T-helper 1 cell treated with Interleukin-12 subunit alpha and Interleukin-12 subunit beta and Interleukin-4 antibody, amounts not matched to agents 30 μg/mL and 1 μg/mL, for 36 hours (primary cell): ENCODE measurements at regions not wholly inside any gene's neighbourhood (a gene's known extent, or its start where the extent isn't known, plus 50 kb on each side); places are given as distances from the start of the nearest gene placed in this dataset.

Experiments
- H3K27ac Mint-ChIP-seq: one replicate; pipeline ENCODE4 v1.8.0; 2021; ENCODE audit warnings: mild to moderate bottlenecking, mixed read lengths
- H3K27me3 Mint-ChIP-seq: one replicate; pipeline ENCODE4 v1.8.0; 2021; ENCODE audit warnings: low read depth, mixed read lengths
- H3K36me3 Mint-ChIP-seq: one replicate; pipeline ENCODE4 v1.8.0; 2021; ENCODE audit warnings: low read depth, mixed read lengths
- H3K4me1 Mint-ChIP-seq: one replicate; pipeline ENCODE4 v1.8.0; 2021; ENCODE audit warnings: low read depth, mixed read lengths
- H3K4me3 Mint-ChIP-seq: one replicate; pipeline ENCODE4 v1.8.0; 2021; ENCODE audit warnings: mild to moderate bottlenecking, moderate library complexity, mixed read lengths
- H3K9me3 Mint-ChIP-seq: one replicate; pipeline ENCODE4 v1.8.0; 2021; ENCODE audit warnings: mixed read lengths

- Mint-ChIP-seq H3K4me3 (no peak overlapping the region), H3K36me3 (no peaks in the 10 kb centered on the region), H3K9me3 (no peaks in the 10 kb centered on the region), H3K27me3 (peaks cover 8% of the 10 kb centered on the region), H3K4me1 (peaks cover 23% of the 10 kb centered on the region), H3K27ac (no peak overlapping the region)
Measured at GRCh38 chr15:99440551-99441443, 125.0 kb upstream of the MEF2A start.

GRCh38 chr15:99441444-99441800, 124.4 kb upstream of the MEF2A start:
- H3K9me3 Mint-ChIP-seq, result no peaks in the 10 kb centered on the region
- no peaks in the 10 kb centered on the region for H3K36me3 Mint-ChIP-seq
- peaks cover 8% of the 10 kb centered on the region for H3K27me3 Mint-ChIP-seq
- H3K4me3 Mint-ChIP-seq, result no peak overlapping the region
- no peak overlapping the region for H3K27ac Mint-ChIP-seq
- H3K4me1 Mint-ChIP-seq, result peaks cover 23% of the 10 kb centered on the region

- no peak overlapping the region for H3K4me3 Mint-ChIP-seq
- no peaks in the 10 kb centered on the region for H3K36me3 Mint-ChIP-seq
- peaks cover 8% of the 10 kb centered on the region for H3K27me3 Mint-ChIP-seq
- no peak overlapping the region for H3K27ac Mint-ChIP-seq
- H3K9me3 Mint-ChIP-seq, result no peaks in the 10 kb centered on the region
- H3K4me1 Mint-ChIP-seq, result peaks cover 23% of the 10 kb centered on the region
Measured at GRCh38 chr15:99441871-99442251, 123.9 kb upstream of the MEF2A start.

GRCh38 chr15:99442252-99442897, 123.4 kb upstream of the MEF2A start:
- Mint-ChIP-seq H3K27ac (peak overlapping the region; percentile 27), H3K27me3 (peaks cover 8% of the 10 kb centered on the region), H3K9me3 (no peaks in the 10 kb centered on the region), H3K4me3 (no peak overlapping the region), H3K4me1 (peaks cover 23% of the 10 kb centered on the region), H3K36me3 (no peaks in the 10 kb centered on the region)

- no peaks in the 10 kb centered on the region for H3K9me3 Mint-ChIP-seq
- no peak overlapping the region for H3K4me3 Mint-ChIP-seq
- H3K36me3 Mint-ChIP-seq, result no peaks in the 10 kb centered on the region
- H3K27me3 Mint-ChIP-seq, result peaks cover 13% of the 10 kb centered on the region
- peaks cover 25% of the 10 kb centered on the region for H3K4me1 Mint-ChIP-seq
- no peak overlapping the region for H3K27ac Mint-ChIP-seq
Measured at GRCh38 chr15:99443056-99443756, 122.6 kb upstream of the MEF2A start.

GRCh38 chr15:99443768-99444446, 121.9 kb upstream of the MEF2A start:
- Mint-ChIP-seq H3K9me3 (no peaks in the 10 kb centered on the region), H3K27me3 (peaks cover 16% of the 10 kb centered on the region), H3K4me3 (no peak overlapping the region), H3K27ac (peak overlapping the region; percentile 28), H3K36me3 (no peaks in the 10 kb centered on the region), H3K4me1 (peaks cover 20% of the 10 kb centered on the region)

GRCh38 chr15:99445272-99445850, 120.4 kb upstream of the MEF2A start:
- H3K9me3 Mint-ChIP-seq, result no peaks in the 10 kb centered on the region
- no peak overlapping the region for H3K27ac Mint-ChIP-seq
- peaks cover 26% of the 10 kb centered on the region for H3K4me1 Mint-ChIP-seq
- peaks cover 18% of the 10 kb centered on the region for H3K27me3 Mint-ChIP-seq
- no peaks in the 10 kb centered on the region for H3K36me3 Mint-ChIP-seq
- H3K4me3 Mint-ChIP-seq, result no peak overlapping the region

GRCh38 chr15:99446565-99447496, 119.0 kb upstream of the MEF2A start:
- no peaks in the 10 kb centered on the region for H3K9me3 Mint-ChIP-seq
- no peak overlapping the region for H3K4me3 Mint-ChIP-seq
- H3K27ac Mint-ChIP-seq, result no peak overlapping the region
- peaks cover 40% of the 10 kb centered on the region for H3K4me1 Mint-ChIP-seq
- no peaks in the 10 kb centered on the region for H3K36me3 Mint-ChIP-seq
- peaks cover 13% of the 10 kb centered on the region for H3K27me3 Mint-ChIP-seq

GRCh38 chr15:99447497-99448371, 118.0 kb upstream of the MEF2A start:
- peaks cover 38% of the 10 kb centered on the region for H3K4me1 Mint-ChIP-seq
- no peak overlapping the region for H3K27ac Mint-ChIP-seq
- no peaks in the 10 kb centered on the region for H3K9me3 Mint-ChIP-seq
- no peak overlapping the region for H3K4me3 Mint-ChIP-seq
- H3K27me3 Mint-ChIP-seq, result peaks cover 13% of the 10 kb centered on the region
- H3K36me3 Mint-ChIP-seq, result no peaks in the 10 kb centered on the region

- H3K4me3 Mint-ChIP-seq, result no peak overlapping the region
- H3K27ac Mint-ChIP-seq, result no peak overlapping the region
- no peaks in the 10 kb centered on the region for H3K9me3 Mint-ChIP-seq
- H3K36me3 Mint-ChIP-seq, result no peaks in the 10 kb centered on the region
- H3K27me3 Mint-ChIP-seq, result peaks cover 13% of the 10 kb centered on the region
- H3K4me1 Mint-ChIP-seq, result peaks cover 33% of the 10 kb centered on the region
Measured at GRCh38 chr15:99449514-99449913, 116.3 kb upstream of the MEF2A start.

- Mint-ChIP-seq H3K4me3 (peak overlapping the region; percentile 66), H3K9me3 (no peaks in the 10 kb centered on the region), H3K27ac (peak overlapping the region; percentile 34), H3K4me1 (peaks cover 27% of the 10 kb centered on the region), H3K36me3 (no peaks in the 10 kb centered on the region), H3K27me3 (peaks cover 13% of the 10 kb centered on the region)
Measured at GRCh38 chr15:99450896-99451358, 114.9 kb upstream of the MEF2A start.

- Mint-ChIP-seq H3K27me3 (peaks cover 13% of the 10 kb centered on the region), H3K27ac (no peak overlapping the region), H3K4me1 (peaks cover 27% of the 10 kb centered on the region), H3K4me3 (no peak overlapping the region), H3K36me3 (no peaks in the 10 kb centered on the region), H3K9me3 (no peaks in the 10 kb centered on the region)
Measured at GRCh38 chr15:99451484-99451883, 114.3 kb upstream of the MEF2A start.
